Right atrium auricular region (tissue), 2 donors: ENCODE measurements at regions not wholly inside any gene's neighbourhood (a gene's known extent, or its start where the extent isn't known, plus 50 kb on each side); places are given as distances from the start of the nearest gene placed in this dataset.

Experiments used
- DNase-seq: peaks from one replicate; pipeline ENCODE4 v3.0.0-alpha.2; 2019; ENCODE audit warnings: low spot score
- H3K27ac ChIP-seq, 2 donors: fragments of 200-600 bp; sonication (generic); 1 replicate in 1 of 2; 2 replicates in 1 of 2; pipeline ENCODE4 v1.5.1; 2016 to 2019
- H3K27me3 ChIP-seq, 2 donors: fragments of 200-600 bp; sonication (generic); one replicate each; pipeline versions ENCODE4 v1.5.1 to v1.6.0; 2017 to 2019
- H3K36me3 ChIP-seq: fragments of 200-600 bp; sonication (generic); one replicate; pipeline ENCODE4 v1.5.1; 2016
- H3K4me1 ChIP-seq, 2 donors: fragments of 200-600 bp; sonication (generic); one replicate each; pipeline versions ENCODE4 v1.5.1 to v1.6.0; 2017 to 2019
- H3K4me3 ChIP-seq, 2 donors: fragments of 200-600 bp; sonication (generic); 1 replicate in 1 of 2; 2 replicates in 1 of 2; pipeline ENCODE4 v1.5.1; 2017 to 2019; ENCODE audit warnings: mild to moderate bottlenecking in 1 of 2, moderate library complexity in 1 of 2
- H3K9me3 ChIP-seq, 2 donors: fragments of 200-600 bp; sonication (generic); one replicate each; pipeline ENCODE4 v1.5.1; 2019
- CTCF ChIP-seq, 2 donors: fragments of 200-600 bp; sonication (generic); IDR thresholded peaks; one replicate each; pipeline ENCODE4 v1.5.1; 2019; ENCODE audit warnings: antibody characterized with exemption in 2 of 2

- H3K27ac ChIP-seq: peak overlapping the region in 1 of 2 donors; percentile 60
- peaks cover 0 to 29% of the 10 kb centered on the region in 2 donors for H3K4me1 ChIP-seq
- peaks cover 0 to 16% of the 10 kb centered on the region in 2 donors for H3K9me3 ChIP-seq
- no peak for DNase-seq
- no peaks in the 10 kb centered on the region for H3K27me3 ChIP-seq
- no peaks in the 10 kb centered on the region for H3K36me3 ChIP-seq
- no peak for TF ChIP-seq CTCF (IDR thresholded peaks at IDR 0.05)
- H3K4me3 ChIP-seq: no peak overlapping the region
These were observed 168.6 kb upstream of the DMRT1 start for GRCh38 chr9:672851-673250.

GRCh38 chr9:673264-673965 lies 168.1 kb upstream of the DMRT1 start:
- peaks cover 0 to 16% of the 10 kb centered on the region in 2 donors for H3K9me3 ChIP-seq
- peaks cover 0 to 35% of the 10 kb centered on the region in 2 donors for H3K4me1 ChIP-seq
- H3K4me3 ChIP-seq: no peak overlapping the region
- H3K27me3 ChIP-seq: no peaks in the 10 kb centered on the region
- TF ChIP-seq CTCF (IDR thresholded peaks at IDR 0.05): no peak
- DNase-seq: no peak
- no peaks in the 10 kb centered on the region for H3K36me3 ChIP-seq
- peak overlapping the region; percentile 14 to 60 for H3K27ac ChIP-seq

GRCh38 chr9:673966-674526 lies 167.5 kb upstream of the DMRT1 start:
- no peaks in the 10 kb centered on the region for H3K27me3 ChIP-seq
- peaks cover 0 to 36% of the 10 kb centered on the region in 2 donors for H3K4me1 ChIP-seq
- peak overlapping the region; percentile 14 to 60 for H3K27ac ChIP-seq
- DNase-seq: no peak
- no peak overlapping the region for H3K4me3 ChIP-seq
- peaks cover 0 to 11% of the 10 kb centered on the region in 2 donors for H3K9me3 ChIP-seq
- TF ChIP-seq CTCF (IDR thresholded peaks at IDR 0.05): no peak
- H3K36me3 ChIP-seq: no peaks in the 10 kb centered on the region

- Histone ChIP-seq H3K27ac (peak overlapping the region in 1 of 2 donors; percentile 33), H3K4me1 (peaks cover 0 to 36% of the 10 kb centered on the region in 2 donors), H3K9me3 (no peaks in the 10 kb centered on the region), H3K27me3 (no peaks in the 10 kb centered on the region), H3K4me3 (no peak overlapping the region), H3K36me3 (no peaks in the 10 kb centered on the region)
- DNase-seq: no peak
- TF ChIP-seq CTCF (IDR thresholded peaks at IDR 0.05): no peak
These were observed 165.7 kb upstream of the DMRT1 start for GRCh38 chr9:675697-676370.

- no peaks in the 10 kb centered on the region for H3K27me3 ChIP-seq
- H3K27ac ChIP-seq: peak overlapping the region; percentile 53 to 67
- no peak for DNase-seq
- H3K9me3 ChIP-seq: no peaks in the 10 kb centered on the region
- H3K36me3 ChIP-seq: no peaks in the 10 kb centered on the region
- H3K4me1 ChIP-seq: peaks cover 0 to 36% of the 10 kb centered on the region in 2 donors
- H3K4me3 ChIP-seq: peak overlapping the region; percentile 25 to 41
- no peak for TF ChIP-seq CTCF (IDR thresholded peaks at IDR 0.05)
These were observed 164.6 kb upstream of the DMRT1 start for GRCh38 chr9:676780-677438.
